A549 (cell line): ENCODE measurements at regions not wholly inside any gene's neighbourhood (a gene's known extent, or its start where the extent isn't known, plus 50 kb on each side); places are given as distances from the start of the nearest gene placed in this dataset.

Experiments
- ATAC-seq, 2 experiments: fragments of 200-7000 bp in 1 of 2; fragments of >200 bp in 1 of 2; cut with Nextera tagmentation in 1 of 2; cut with Tn5 transposase in 1 of 2; 3 replicates each; pipeline versions ENCODE4 v1.8.0 to v1.9.1; 2018 to 2020; ENCODE audit warnings: mild to moderate bottlenecking in 1 of 2, moderate library complexity in 1 of 2
- CTCF ChIA-PET: fragments of 300-600 bp; sonication (Branson Sonifier 250); formaldehyde crosslinking; extraction: SDS; loops from one replicate; lab custom pipeline; 2021; ENCODE audit warnings: antibody characterized with exemption, inconsistent platforms; lab: Yijun Ruan, JAX
- POLR2A ChIA-PET: fragments of 350-600 bp; formaldehyde crosslinking; extraction: SDS; loops from one replicate; lab custom pipeline; 2021; ENCODE audit warnings: antibody characterized with exemption, inconsistent platforms; lab: Yijun Ruan, JAX
- DNase-seq, 2 experiments: peaks; one replicate each; pipeline versions ENCODE4 v3.0.0 to v3.0.0-alpha.2; 2011 to 2016; ENCODE audit warnings: low read depth in 1 of 2, low spot score in 1 of 2
- FAIRE-seq: peaks from 2 replicates; lab custom pipeline; 2011; peaks lifted over from hg19 to GRCh38; lab: Jason Lieb, UNC
- H3K27ac ChIP-seq, 2 experiments: fragments of >200 bp; sonication (Bioruptor Twin); formaldehyde crosslinking; 3 replicates each; pipeline ENCODE4 v1.5.1; 2016 to 2017
- H3K4me1 ChIP-seq: fragments of >200 bp; sonication (Bioruptor Twin); formaldehyde crosslinking; 3 replicates; pipeline ENCODE4 v1.6.1; 2016
- H3K4me2 ChIP-seq: fragments of >200 bp; sonication (Bioruptor Twin); formaldehyde crosslinking; 3 replicates; pipeline ENCODE4 v1.6.1; 2016
- H3K4me3 ChIP-seq: fragments of >200 bp; sonication (Bioruptor Twin); formaldehyde crosslinking; 3 replicates; pipeline ENCODE4 v1.5.1; 2016
- H3K9me3 ChIP-seq: fragments of >200 bp; sonication (Bioruptor Twin); formaldehyde crosslinking; 3 replicates; pipeline ENCODE4 v1.6.1; 2016
- CBX2 ChIP-seq: fragments of 200-600 bp; sonication (generic); IDR thresholded peaks from 2 replicates; pipeline ENCODE4 v1.6.1; 2016; ENCODE audit warnings: low read depth, mild to moderate bottlenecking, borderline replicate concordance
- CBX8 ChIP-seq: fragments of 200-600 bp; sonication (generic); IDR thresholded peaks from 2 replicates; pipeline ENCODE4 v1.6.1; 2016
- EHMT2 ChIP-seq: fragments of 200-600 bp; sonication (generic); IDR thresholded peaks from 2 replicates; pipeline ENCODE4 v1.6.1; 2016; ENCODE audit warnings: antibody characterized with exemption, low read depth, mild to moderate bottlenecking, moderate library complexity
- ESRRA ChIP-seq: fragments of 150-350 bp; IDR thresholded peaks from 2 replicates; pipeline ENCODE4 v1.6.1; 2014; ENCODE audit warnings: mild to moderate bottlenecking, low read length, borderline replicate concordance
- FOSL2 ChIP-seq, 2 experiments: fragments of 450-650 bp in 1 of 2; fragments of >200 bp in 1 of 2; sonication (Bioruptor Twin) in 1 of 2; formaldehyde crosslinking; IDR thresholded peaks; 2 replicates each; pipeline versions ENCODE4 v1.5.0 to v1.6.1; 2016 to 2020; ENCODE audit warnings: mild to moderate bottlenecking in 1 of 2, moderate library complexity in 1 of 2
- HDAC2 ChIP-seq: fragments of 200-600 bp; sonication (generic); IDR thresholded peaks from 2 replicates; pipeline ENCODE4 v1.6.1; 2016
- JUNB ChIP-seq: fragments of >200 bp; sonication (Bioruptor Twin); formaldehyde crosslinking; IDR thresholded peaks from 2 replicates; pipeline ENCODE4 v1.6.1; 2016
- MAFK ChIP-seq: fragments of 450-650 bp; IDR thresholded peaks from 2 replicates; pipeline ENCODE4 v1.6.1; 2014; ENCODE audit not compliant: partially characterized antibody
- MYC ChIP-seq: IDR thresholded peaks from 2 replicates; pipeline ENCODE4 v1.6.1; 2012; ENCODE audit warnings: mild to moderate bottlenecking, inconsistent platforms, low read length, improper control_type of control experiment, borderline replicate concordance
- NFE2L2 ChIP-seq: fragments of 150-350 bp; conservative IDR thresholded peaks from 2 replicates; pipeline ENCODE4 v1.6.1; 2014; ENCODE audit warnings: low read length
- RARB ChIP-seq: fragments of 250-450 bp; sonication (Bioruptor Pico); IDR thresholded peaks from 2 replicates; pipeline ENCODE4 v1.8.0; 2021; ENCODE audit warnings: mild to moderate bottlenecking, moderate library complexity
- RFX5 ChIP-seq: fragments of 450-650 bp; IDR thresholded peaks from 2 replicates; pipeline ENCODE4 v1.7.1; 2014; ENCODE audit warnings: antibody characterized with exemption, mild to moderate bottlenecking, moderate library complexity
- SMC3 ChIP-seq: fragments of >200 bp; sonication (Bioruptor Twin); formaldehyde crosslinking; IDR thresholded peaks from 3 replicates; pipeline ENCODE4 v1.6.1; 2018; ENCODE audit warnings: inconsistent platforms
- SREBF2 ChIP-seq: fragments of 450-650 bp; IDR thresholded peaks from 2 replicates; pipeline ENCODE4 v1.6.1; 2014; ENCODE audit warnings: mild to moderate bottlenecking, moderate library complexity
- ZC3H11A ChIP-seq: fragments of 450-650 bp; IDR thresholded peaks from 2 replicates; pipeline ENCODE4 v1.6.1; 2014; ENCODE audit warnings: antibody characterized with exemption, mild to moderate bottlenecking
- ZFP36 ChIP-seq: fragments of 450-650 bp; IDR thresholded peaks from 2 replicates; pipeline ENCODE4 v1.6.1; 2014; ENCODE audit warnings: borderline replicate concordance; ENCODE audit not compliant: partially characterized antibody
- WGBS: methylation state at CpG from one replicate; pipeline ENCODE4 v1.1.6; 2017; ENCODE audit errors: missing lambda C conversion rate; 5-methylcytosine and 5-hydroxymethylcytosine counted together
- TF ChIP-seq, protein P1 (sequence below): IDR thresholded peaks from 2 replicates; pipeline ENCODE4 v1.6.1; 2012
- TF ChIP-seq, protein P2 (sequence below): fragments of 250-450 bp; sonication (Bioruptor Pico); IDR thresholded peaks from 2 replicates; pipeline ENCODE4 v1.5.0; 2021; ENCODE audit warnings: mild to moderate bottlenecking, moderate library complexity, borderline replicate concordance
- TF ChIP-seq, protein P3 (sequence below): fragments of 450-650 bp; IDR thresholded peaks from 2 replicates; pipeline ENCODE4 v1.6.1; 2014; ENCODE audit warnings: antibody characterized with exemption

DNA sequence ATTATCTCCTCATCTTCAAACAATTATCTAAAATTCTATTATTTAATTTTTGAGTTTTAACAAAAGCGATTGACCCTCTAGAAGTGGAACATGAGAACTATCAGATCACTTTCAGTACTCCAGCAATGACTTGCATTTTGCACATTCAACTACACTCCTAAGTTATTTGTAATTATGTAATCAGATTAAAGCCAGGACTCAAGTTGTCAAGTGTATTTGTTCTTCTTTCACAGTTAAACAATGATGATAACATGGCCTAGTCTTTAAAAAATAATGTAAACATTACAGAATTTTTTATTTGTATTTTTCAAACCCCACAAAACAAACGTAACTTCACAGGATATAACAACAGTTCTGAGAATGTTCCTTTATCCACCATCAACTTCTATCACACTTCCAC, 2148.9 kb upstream of the ACO1 start:
- Histone ChIP-seq H3K4me2 (no peak overlapping the region), H3K27ac (no peak overlapping the region)
- TF ChIP-seq, protein P1, sequence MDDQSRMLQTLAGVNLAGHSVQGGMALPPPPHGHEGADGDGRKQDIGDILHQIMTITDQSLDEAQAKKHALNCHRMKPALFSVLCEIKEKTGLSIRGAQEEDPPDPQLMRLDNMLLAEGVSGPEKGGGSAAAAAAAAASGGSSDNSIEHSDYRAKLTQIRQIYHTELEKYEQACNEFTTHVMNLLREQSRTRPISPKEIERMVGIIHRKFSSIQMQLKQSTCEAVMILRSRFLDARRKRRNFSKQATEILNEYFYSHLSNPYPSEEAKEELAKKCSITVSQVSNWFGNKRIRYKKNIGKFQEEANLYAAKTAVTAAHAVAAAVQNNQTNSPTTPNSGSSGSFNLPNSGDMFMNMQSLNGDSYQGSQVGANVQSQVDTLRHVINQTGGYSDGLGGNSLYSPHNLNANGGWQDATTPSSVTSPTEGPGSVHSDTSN = no peak
- peak; percentile 47; the same call in 1 of the 2 replicates for TF ChIP-seq NFE2L2
- TF ChIP-seq MAFK = peak; percentile 2
- TF ChIP-seq, all 56 proteins: peak for 2
- no peak for ATAC-seq
- no peak for FAIRE-seq
- Histone ChIP-seq H3K4me3 (no peak overlapping the region), H3K9me3 (no peaks in the 10 kb centered on the region), H3K4me1 (no peaks in the 10 kb centered on the region)
- peak in 1 of 2 experiments; percentile 3 for DNase-seq
- POLR2A ChIA-PET = no interaction called here
- 6% methylated on average over 2 of the region's 2 CpGs for WGBS
- CTCF ChIA-PET = no interaction called here

DNA sequence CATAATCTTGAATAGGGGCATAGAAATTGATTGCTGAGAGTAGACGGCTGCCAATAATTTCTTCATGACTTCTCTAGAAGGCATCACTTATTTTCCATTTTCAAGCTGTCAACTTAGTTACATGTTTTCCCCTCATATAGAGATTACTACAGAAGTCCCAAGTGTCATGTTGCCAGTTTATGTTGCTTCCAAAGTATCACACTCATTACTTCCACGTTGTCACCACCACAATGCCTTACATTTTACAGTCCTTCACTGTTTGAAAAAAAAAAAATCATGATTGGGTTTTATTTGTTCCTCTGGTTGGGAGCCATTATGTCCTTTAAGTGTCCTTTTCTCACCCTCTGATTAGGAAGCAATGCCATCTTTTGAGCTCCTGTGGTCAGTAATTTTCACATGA, 2144.6 kb upstream of the ACO1 start:
- WGBS = 17% methylated on average over 2 of the region's 2 CpGs
- ChIA-PET POLR2A (no interaction called here), CTCF (no interaction called here)
- Histone ChIP-seq H3K4me2 (no peak overlapping the region), H3K4me3 (no peak overlapping the region), H3K27ac (no peak overlapping the region)
- ATAC-seq (no peak), FAIRE-seq (no peak), DNase-seq (no peak)
- TF ChIP-seq HDAC2 (no peak), JUNB (no peak), NFE2L2 (no peak)
- TF ChIP-seq, all 56 proteins: peak for 0
- Histone ChIP-seq H3K9me3 (no peaks in the 10 kb centered on the region), H3K4me1 (no peaks in the 10 kb centered on the region)

DNA sequence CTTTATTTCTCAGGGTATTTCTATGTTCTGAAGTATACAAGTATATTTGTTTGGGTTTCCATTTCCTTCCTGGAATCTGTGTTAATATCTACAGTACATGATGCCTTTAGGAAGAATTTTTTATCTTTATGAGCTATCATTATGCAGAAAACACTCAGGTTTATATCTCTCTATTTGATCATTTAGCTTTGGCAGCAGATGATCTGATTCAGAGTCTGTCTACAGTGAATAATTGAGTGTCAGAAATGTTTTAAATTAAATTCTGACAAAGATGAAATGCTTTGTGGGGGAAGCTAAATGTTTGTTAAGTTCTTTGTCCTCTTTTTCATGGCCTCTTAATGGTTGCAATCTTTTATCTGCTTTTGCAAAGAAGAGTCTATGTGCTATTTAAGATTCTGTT, 2141.0 kb upstream of the ACO1 start:
- no peak overlapping the region for H3K4me3 ChIP-seq
- no peaks in the 10 kb centered on the region for H3K4me1 ChIP-seq
- POLR2A ChIA-PET = no interaction called here
- DNase-seq (no peak), ATAC-seq (no peak), FAIRE-seq (no peak)
- TF ChIP-seq NFE2L2 (no peak), ZC3H11A (no peak), RFX5 (no peak), JUNB (no peak), SREBF2 (no peak), CBX2 (no peak), ESRRA (no peak), MYC (no peak), SMC3 (no peak)
- TF ChIP-seq, protein P2, sequence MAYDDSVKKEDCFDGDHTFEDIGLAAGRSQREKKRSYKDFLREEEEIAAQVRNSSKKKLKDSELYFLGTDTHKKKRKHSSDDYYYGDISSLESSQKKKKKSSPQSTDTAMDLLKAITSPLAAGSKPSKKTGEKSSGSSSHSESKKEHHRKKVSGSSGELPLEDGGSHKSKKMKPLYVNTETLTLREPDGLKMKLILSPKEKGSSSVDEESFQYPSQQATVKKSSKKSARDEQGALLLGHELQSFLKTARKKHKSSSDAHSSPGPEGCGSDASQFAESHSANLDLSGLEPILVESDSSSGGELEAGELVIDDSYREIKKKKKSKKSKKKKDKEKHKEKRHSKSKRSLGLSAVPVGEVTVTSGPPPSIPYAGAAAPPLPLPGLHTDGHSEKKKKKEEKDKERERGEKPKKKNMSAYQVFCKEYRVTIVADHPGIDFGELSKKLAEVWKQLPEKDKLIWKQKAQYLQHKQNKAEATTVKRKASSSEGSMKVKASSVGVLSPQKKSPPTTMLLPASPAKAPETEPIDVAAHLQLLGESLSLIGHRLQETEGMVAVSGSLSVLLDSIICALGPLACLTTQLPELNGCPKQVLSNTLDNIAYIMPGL (CRISPR knock-in tag) = no peak
- H3K27ac ChIP-seq = no peak overlapping the region
- CTCF ChIA-PET = no interaction called here
- H3K9me3 ChIP-seq = no peaks in the 10 kb centered on the region
- no peak overlapping the region for H3K4me2 ChIP-seq

DNA sequence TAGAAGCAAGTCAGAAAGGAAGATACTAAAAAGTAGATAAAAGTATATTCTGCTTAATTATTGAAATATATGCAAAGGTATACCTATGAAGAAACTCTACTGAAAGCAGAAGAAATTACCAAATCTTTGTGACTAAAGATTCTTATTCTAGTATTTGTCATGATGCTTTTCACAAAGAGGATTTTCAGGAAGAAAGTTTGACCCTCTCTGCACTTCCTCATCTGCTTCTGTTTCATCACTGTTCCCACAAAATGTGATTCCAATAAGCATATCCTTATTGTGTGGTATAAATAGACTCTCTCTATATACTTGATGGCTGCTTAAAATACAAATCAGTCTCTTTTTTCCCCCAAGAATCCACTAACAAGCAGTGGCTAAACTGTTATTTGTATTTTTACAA, 2139.6 kb upstream of the ACO1 start:
- ChIA-PET POLR2A (no interaction called here), CTCF (no interaction called here)
- Histone ChIP-seq H3K9me3 (no peaks in the 10 kb centered on the region), H3K27ac (no peak overlapping the region), H3K4me3 (no peak overlapping the region), H3K4me2 (no peak overlapping the region), H3K4me1 (no peaks in the 10 kb centered on the region)
- TF ChIP-seq FOSL2 (IDR thresholded peaks at IDR 0.05) (no peak), FOSL2 (CRISPR knock-in tag; IDR thresholded peaks at IDR 0.05) (no peak), HDAC2 (no peak), RARB (CRISPR knock-in tag) (no peak), EHMT2 (no peak), MYC (no peak), ZFP36 (no peak), SMC3 (no peak), CBX8 (no peak)
- TF ChIP-seq, protein P3, sequence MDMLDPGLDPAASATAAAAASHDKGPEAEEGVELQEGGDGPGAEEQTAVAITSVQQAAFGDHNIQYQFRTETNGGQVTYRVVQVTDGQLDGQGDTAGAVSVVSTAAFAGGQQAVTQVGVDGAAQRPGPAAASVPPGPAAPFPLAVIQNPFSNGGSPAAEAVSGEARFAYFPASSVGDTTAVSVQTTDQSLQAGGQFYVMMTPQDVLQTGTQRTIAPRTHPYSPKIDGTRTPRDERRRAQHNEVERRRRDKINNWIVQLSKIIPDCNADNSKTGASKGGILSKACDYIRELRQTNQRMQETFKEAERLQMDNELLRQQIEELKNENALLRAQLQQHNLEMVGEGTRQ = no peak
- ATAC-seq (no peak), FAIRE-seq (no peak), DNase-seq (no peak)
